ENCODE measurements at regions not wholly inside any gene's neighbourhood (a gene's known extent, or its start where the extent isn't known, plus 50 kb on each side); places are given as distances from the start of the nearest gene placed in this dataset.

GRCh38 chr2:118689033-118689432 is 158.4 kb downstream of the EN1 start:
- TF ChIP-seq CTCF (IDR thresholded peaks at IDR 0.05) = no peak
- TF ChIP-seq POLR2A (IDR thresholded peaks at IDR 0.05) = no peak

All from adrenal gland (tissue), 5 donors.